Activated CD4-positive, alpha-beta T cell treated with anti-CD3 and anti-CD28 coated beads for 36 hours (primary cell): ENCODE measurements at regions not wholly inside any gene's neighbourhood (a gene's known extent, or its start where the extent isn't known, plus 50 kb on each side); places are given as distances from the start of the nearest gene placed in this dataset.
"Not testable (repeated sequence)": the region's sequence is repeated elsewhere in the genome, so short reads cannot be mapped to it uniquely, and the experiment has no call there.

ENCODE experiments used
- ATAC-seq: fragments of 200-7000 bp; cut with Tn5 transposase; one replicate; pipeline ENCODE4 v1.10.0; 2021; ENCODE audit warnings: mild to moderate bottlenecking, moderate library complexity
- CTCF ChIA-PET: fragments of 350-600 bp; sonication (Branson Sonifier 250); formaldehyde crosslinking; loops from one replicate; lab custom pipeline; 2021; ENCODE audit warnings: antibody characterized with exemption; lab: Charles Lee
- POLR2A ChIA-PET: fragments of 350-600 bp; sonication (Branson Sonifier 250); formaldehyde crosslinking; loops from one replicate; lab custom pipeline; 2021; ENCODE audit warnings: antibody characterized with exemption, inconsistent platforms; lab: Charles Lee
- DNase-seq: peaks from one replicate; pipeline ENCODE4 v3.0.0-alpha.2; 2020
- H3K27ac Mint-ChIP-seq: one replicate; pipeline ENCODE4 v1.8.0; 2021; ENCODE audit warnings: mixed read lengths
- H3K27me3 Mint-ChIP-seq: one replicate; pipeline ENCODE4 v1.8.0; 2021; ENCODE audit warnings: mixed read lengths
- H3K36me3 Mint-ChIP-seq: one replicate; pipeline ENCODE4 v1.8.0; 2021; ENCODE audit warnings: low read depth, mixed read lengths
- H3K4me1 Mint-ChIP-seq: one replicate; pipeline ENCODE4 v1.8.0; 2021; ENCODE audit warnings: mixed read lengths
- H3K4me3 Mint-ChIP-seq: one replicate; pipeline ENCODE4 v1.8.0; 2021; ENCODE audit warnings: mild to moderate bottlenecking, moderate library complexity, mixed read lengths
- H3K9me3 Mint-ChIP-seq: one replicate; pipeline ENCODE4 v1.8.0; 2021; ENCODE audit warnings: low read depth, mixed read lengths
- intact Hi-C, 2 experiments: fragments of 100-400 bp; cut with DNase I in 1 of 2; cut with micrococcal nuclease in 1 of 2; formaldehyde crosslinking; loops; one replicate each; pipeline versions ENCODE4 v1.14.2 to v1.15.1; 2022 to 2024; cut with DNase I, micrococcal nuclease

DNA sequence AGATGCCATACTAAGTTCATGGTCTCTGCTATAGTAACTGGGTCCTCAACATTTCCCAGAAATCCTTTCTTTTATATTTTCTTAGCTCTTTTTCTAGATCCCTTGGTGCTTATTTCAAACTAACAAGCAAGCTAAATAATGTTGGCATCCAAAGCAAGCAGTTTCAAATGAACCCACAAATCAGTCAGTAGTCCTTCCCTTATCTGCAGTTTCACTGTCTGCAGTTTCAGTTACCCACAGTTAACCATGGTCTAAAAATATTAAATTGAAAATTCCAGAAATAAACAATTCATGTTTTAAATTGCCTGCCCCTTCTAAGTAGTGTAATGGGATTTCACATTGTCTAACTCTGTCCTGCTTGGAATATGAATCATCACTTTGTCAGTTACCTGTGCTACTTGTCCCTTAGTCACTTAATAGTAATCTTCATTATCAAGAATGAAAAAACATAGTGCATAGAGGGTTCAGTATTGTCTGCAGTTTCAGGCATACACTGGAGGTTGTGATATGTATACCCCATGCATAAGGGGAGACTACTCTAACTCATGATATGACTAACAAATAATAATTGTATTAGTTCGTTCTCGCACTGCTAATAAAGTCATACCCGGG lies 633.7 kb downstream of the MECOM start:
- DNase-seq (no peak), ATAC-seq (no peak)
- H3K4me1 Mint-ChIP-seq, result no peaks in the 10 kb centered on the region
- no peaks in the 10 kb centered on the region for H3K9me3 Mint-ChIP-seq
- H3K27me3 Mint-ChIP-seq, result no peaks in the 10 kb centered on the region
- H3K4me3 Mint-ChIP-seq, result no peak overlapping the region
- ChIA-PET CTCF (no interaction called here), POLR2A (no interaction called here)
- H3K36me3 Mint-ChIP-seq, result no peaks in the 10 kb centered on the region
- no peak overlapping the region for H3K27ac Mint-ChIP-seq
- intact Hi-C loops, result no loop called here

DNA sequence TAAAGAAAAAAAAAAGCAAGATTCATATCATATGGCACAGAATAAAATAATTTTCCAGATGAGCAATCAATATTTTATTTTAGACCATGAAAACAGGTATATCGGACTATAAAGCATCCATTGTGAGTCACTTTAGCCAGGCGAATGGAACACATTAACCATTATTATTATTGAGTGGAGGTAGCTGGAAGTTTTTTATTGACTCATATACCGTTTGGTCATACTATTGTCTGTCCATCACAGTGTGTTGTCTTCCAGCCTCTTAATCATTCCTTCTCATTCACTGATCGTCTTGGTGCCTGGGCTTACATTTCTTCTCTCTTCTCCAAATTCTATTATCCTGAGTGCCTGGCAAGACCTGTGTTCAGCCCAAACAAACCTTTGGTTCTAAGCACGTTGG lies 634.8 kb downstream of the MECOM start:
- Mint-ChIP-seq H3K4me3 (no peak overlapping the region), H3K27ac (no peak overlapping the region), H3K4me1 (no peaks in the 10 kb centered on the region), H3K27me3 (no peaks in the 10 kb centered on the region), H3K36me3 (no peaks in the 10 kb centered on the region), H3K9me3 (no peaks in the 10 kb centered on the region)
- POLR2A ChIA-PET, result no interaction called here
- ATAC-seq, result no peak
- CTCF ChIA-PET, result no interaction called here
- DNase-seq, result no peak
- intact Hi-C loops, result no loop called here

DNA sequence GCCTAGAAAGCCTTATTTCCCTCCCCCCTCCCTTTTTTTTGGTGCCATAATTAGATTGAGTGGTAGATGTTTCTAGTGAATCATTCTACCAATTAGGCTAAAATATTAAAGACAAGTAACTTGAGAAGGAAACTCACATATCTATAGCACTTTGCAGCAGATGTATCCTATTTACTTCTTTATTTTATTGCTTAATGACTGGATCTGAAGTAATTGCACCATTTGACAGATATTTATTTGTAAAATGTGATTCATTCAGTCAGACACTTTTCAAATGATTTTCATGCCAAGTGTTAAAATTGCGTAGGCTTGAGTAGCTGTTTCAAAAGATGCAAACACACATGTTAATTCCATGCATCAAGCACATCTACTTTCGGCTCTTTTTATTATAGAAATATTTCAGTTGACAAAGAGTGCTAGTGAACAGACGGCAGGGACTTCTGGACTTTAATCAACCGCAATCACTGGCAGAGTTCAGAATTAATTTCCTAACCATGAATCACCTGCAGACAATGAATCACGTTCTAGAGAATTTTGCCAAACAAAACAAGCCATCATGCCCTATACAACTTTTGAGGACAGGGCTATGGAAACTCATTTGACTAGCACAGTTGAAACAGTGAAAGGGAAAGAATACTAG lies 636.8 kb downstream of the MECOM start:
- ATAC-seq, result no peak
- no peak for DNase-seq
- intact Hi-C loops, result no loop called here
- no peaks in the 10 kb centered on the region for H3K27me3 Mint-ChIP-seq
- CTCF ChIA-PET, result no interaction called here
- H3K4me3 Mint-ChIP-seq, result no peak overlapping the region
- H3K27ac Mint-ChIP-seq, result no peak overlapping the region
- H3K9me3 Mint-ChIP-seq, result no peaks in the 10 kb centered on the region
- no peaks in the 10 kb centered on the region for H3K4me1 Mint-ChIP-seq
- H3K36me3 Mint-ChIP-seq, result no peaks in the 10 kb centered on the region
- POLR2A ChIA-PET, result no interaction called here

DNA sequence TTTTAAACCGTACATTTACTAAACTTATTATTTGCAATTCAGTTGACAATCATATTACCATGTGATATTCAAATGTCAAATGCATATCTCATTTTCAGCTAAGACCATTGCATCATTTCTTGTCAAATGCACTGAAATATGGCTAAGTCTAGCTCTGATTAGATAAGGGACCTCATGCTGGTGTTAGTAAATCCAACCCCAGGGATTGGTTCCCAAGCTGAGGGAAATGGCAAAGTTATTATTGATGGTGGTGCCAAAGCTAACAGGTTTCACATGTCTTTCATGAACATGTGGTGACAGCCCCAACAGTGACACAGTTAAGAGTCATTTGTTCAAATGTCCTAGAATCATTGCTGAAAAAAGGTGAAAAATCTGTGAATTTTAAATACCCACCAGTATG lies 641.1 kb downstream of the MECOM start:
- ATAC-seq (no peak), DNase-seq (no peak)
- CTCF ChIA-PET, result no interaction called here
- Mint-ChIP-seq H3K4me1 (no peaks in the 10 kb centered on the region), H3K9me3 (no peaks in the 10 kb centered on the region), H3K27ac (no peak overlapping the region), H3K4me3 (no peak overlapping the region), H3K27me3 (no peaks in the 10 kb centered on the region), H3K36me3 (no peaks in the 10 kb centered on the region)
- POLR2A ChIA-PET, result no interaction called here
- intact Hi-C loops, result no loop called here

DNA sequence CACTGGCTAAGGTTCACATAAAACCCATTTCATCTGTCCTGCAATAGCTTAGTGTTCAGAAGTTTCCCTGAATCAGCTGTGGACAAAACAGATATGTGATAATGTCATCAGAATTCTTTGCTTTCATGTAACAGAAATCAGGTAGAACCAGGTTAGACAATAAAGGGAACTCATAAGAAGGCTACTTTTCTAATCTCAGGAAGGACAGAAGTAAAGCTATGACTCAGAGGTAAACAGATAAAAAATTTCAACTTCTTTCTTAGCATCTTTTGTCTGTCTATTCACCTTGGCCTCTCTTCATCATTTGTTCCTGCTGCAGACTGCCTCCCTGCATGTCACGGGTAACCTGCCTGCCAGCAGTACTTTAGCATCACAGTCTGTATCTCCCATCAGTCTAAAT lies 643.1 kb downstream of the MECOM start:
- no peak overlapping the region for H3K4me3 Mint-ChIP-seq
- ATAC-seq, result no peak
- no peaks in the 10 kb centered on the region for H3K4me1 Mint-ChIP-seq
- H3K27me3 Mint-ChIP-seq, result no peaks in the 10 kb centered on the region
- no peak for DNase-seq
- H3K36me3 Mint-ChIP-seq, result no peaks in the 10 kb centered on the region
- ChIA-PET CTCF (no interaction called here), POLR2A (interaction anchor here (0.6 kb wide), 1 partner anchor 1904 kb away, joined by 12 read pairs; no protein-coding TSS in a partner anchor)
- intact Hi-C loops, result no loop called here
- H3K27ac Mint-ChIP-seq, result no peak overlapping the region
- no peaks in the 10 kb centered on the region for H3K9me3 Mint-ChIP-seq

DNA sequence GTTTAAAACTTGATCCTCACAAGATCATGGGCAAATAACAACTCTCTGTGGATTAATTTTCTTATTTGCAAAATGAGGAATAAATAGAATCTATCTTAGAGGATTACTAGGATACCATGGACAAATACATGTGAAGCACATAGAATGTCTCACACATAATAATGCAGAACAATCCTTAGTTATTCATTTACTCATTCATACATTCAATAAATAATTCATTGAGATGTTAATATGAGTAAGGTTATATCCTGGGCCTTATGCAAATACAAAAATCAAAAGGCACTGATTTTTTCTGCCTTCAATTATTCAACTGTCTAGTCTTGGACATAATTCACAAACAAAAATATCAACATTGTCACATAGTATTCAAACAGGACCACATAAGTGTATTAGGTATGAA lies 654.1 kb downstream of the MECOM start:
- no peaks in the 10 kb centered on the region for H3K27me3 Mint-ChIP-seq
- DNase-seq (no peak), ATAC-seq (no peak)
- POLR2A ChIA-PET, result no interaction called here
- no peaks in the 10 kb centered on the region for H3K9me3 Mint-ChIP-seq
- CTCF ChIA-PET, result interaction anchor here (0.7 kb wide), 1 partner anchor 98 kb away, joined by 3 read pairs; no protein-coding TSS in a partner anchor
- H3K36me3 Mint-ChIP-seq, result no peaks in the 10 kb centered on the region
- no peaks in the 10 kb centered on the region for H3K4me1 Mint-ChIP-seq
- no peak overlapping the region for H3K4me3 Mint-ChIP-seq
- no peak overlapping the region for H3K27ac Mint-ChIP-seq
- intact Hi-C loops, result no loop called here

DNA sequence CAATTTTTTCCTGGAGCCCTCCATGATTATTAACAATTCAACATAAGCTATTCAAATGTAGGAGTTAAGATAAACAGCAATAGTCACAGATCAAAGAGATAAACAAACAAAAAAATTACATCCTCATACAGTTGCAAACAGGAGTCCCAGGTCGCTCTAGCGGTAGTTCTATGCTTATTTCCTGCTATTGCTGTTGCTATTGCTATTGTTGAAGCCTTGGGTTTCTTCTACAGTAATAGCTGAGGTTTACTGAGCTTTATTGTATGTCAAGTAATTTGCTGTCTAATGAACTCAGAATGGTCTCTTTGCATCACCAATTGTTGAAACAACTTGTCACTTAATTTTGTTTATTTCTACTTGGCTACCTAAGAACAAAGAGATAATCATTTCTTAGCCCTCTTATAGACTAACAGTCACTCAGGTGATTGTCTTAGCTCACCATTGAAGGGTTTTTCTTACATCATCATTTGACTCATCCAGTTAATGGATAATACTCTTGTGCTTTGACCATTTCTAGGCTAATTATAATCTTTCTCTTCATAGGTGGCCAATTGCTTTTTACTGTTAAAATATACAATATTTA lies 654.6 kb downstream of the MECOM start:
- Mint-ChIP-seq H3K4me1 (no peaks in the 10 kb centered on the region), H3K9me3 (no peaks in the 10 kb centered on the region), H3K36me3 (no peaks in the 10 kb centered on the region), H3K27me3 (no peaks in the 10 kb centered on the region), H3K4me3 (no peak overlapping the region), H3K27ac (no peak overlapping the region)
- DNase-seq (no peak), ATAC-seq (no peak)
- ChIA-PET CTCF (interaction anchor here (0.7 kb wide), 1 partner anchor 98 kb away, joined by 3 read pairs; no protein-coding TSS in a partner anchor), POLR2A (no interaction called here)
- intact Hi-C loops, result no loop called here

DNA sequence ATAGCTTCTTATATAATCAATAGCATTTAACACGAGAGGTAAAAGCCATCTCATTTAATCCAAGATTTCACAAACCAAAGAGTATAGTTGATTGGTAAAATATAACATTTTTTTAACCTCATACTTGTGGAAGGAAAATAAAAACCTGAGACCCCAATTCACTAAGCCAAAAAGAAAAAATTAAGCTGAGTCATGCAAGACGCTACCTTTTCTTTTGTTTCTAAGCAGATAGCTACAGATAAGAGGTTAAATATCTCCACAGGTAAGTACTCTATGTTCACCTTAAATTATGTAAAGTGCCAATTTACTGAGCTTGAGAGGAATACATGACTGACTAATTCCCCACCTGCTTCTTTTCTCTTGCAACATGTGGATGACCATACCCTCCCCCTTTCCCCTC lies 656.4 kb downstream of the MECOM start:
- Mint-ChIP-seq H3K27me3 (no peaks in the 10 kb centered on the region), H3K4me3 (no peak overlapping the region), H3K36me3 (no peaks in the 10 kb centered on the region), H3K4me1 (no peaks in the 10 kb centered on the region), H3K27ac (no peak overlapping the region), H3K9me3 (no peaks in the 10 kb centered on the region)
- POLR2A ChIA-PET, result no interaction called here
- intact Hi-C loops, result no loop called here
- DNase-seq, result no peak
- no peak for ATAC-seq
- CTCF ChIA-PET, result no interaction called here

DNA sequence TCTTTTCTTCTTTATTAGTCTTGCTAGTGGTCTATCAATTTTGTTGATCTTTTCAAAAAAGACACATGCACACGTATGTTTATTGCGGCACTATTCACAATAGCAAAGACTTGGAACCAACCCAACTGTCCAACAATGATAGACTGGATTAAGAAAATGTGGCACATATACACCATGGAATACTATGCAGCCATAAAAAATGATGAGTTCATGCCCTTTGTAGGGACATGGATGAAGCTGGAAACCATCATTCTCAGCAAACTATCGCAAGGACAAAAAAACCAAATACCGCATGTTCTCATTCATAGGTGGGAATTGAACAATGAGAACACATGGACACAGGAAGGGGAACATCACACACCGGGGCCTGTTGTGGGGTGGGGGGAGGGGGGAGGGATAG lies 657.1 kb downstream of the MECOM start:
- H3K4me1 Mint-ChIP-seq, intact Hi-C loops, POLR2A ChIA-PET: not testable (repeated sequence)

DNA sequence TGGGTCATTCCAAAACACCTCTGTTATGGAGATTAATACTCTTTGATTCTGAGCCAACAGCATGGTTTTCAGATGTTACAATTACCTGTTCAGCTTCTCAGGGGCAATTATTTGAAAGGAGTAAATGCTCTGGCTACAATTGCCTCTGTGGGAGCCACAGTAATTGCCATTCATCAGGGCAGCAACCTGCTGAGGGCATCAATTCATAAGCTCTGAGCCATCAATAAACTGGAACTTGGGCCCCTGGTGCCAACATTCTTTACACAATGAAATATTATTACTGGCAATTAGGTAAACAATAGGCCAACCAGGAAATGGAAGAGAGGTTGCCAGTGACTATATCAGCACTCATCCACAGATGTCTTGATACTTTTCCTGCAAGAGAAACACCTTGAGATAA lies 660.8 kb downstream of the MECOM start:
- no peaks in the 10 kb centered on the region for H3K36me3 Mint-ChIP-seq
- no peak overlapping the region for H3K27ac Mint-ChIP-seq
- CTCF ChIA-PET, result no interaction called here
- intact Hi-C loops, result no loop called here
- POLR2A ChIA-PET, result interaction anchor here (0.6 kb wide), 1 partner anchor 331 kb away, joined by 3 read pairs; no protein-coding TSS in a partner anchor
- H3K4me1 Mint-ChIP-seq, result no peaks in the 10 kb centered on the region
- H3K27me3 Mint-ChIP-seq, result no peaks in the 10 kb centered on the region
- no peak for ATAC-seq
- H3K9me3 Mint-ChIP-seq, result no peaks in the 10 kb centered on the region
- no peak for DNase-seq
- H3K4me3 Mint-ChIP-seq, result no peak overlapping the region

More for the DNA sequence above, 657.1 kb downstream of the MECOM start:
- H3K27me3 Mint-ChIP-seq, H3K9me3 Mint-ChIP-seq, DNase-seq, ATAC-seq, H3K36me3 Mint-ChIP-seq, CTCF ChIA-PET, H3K27ac Mint-ChIP-seq, H3K4me3 Mint-ChIP-seq: not testable (repeated sequence)

DNA sequence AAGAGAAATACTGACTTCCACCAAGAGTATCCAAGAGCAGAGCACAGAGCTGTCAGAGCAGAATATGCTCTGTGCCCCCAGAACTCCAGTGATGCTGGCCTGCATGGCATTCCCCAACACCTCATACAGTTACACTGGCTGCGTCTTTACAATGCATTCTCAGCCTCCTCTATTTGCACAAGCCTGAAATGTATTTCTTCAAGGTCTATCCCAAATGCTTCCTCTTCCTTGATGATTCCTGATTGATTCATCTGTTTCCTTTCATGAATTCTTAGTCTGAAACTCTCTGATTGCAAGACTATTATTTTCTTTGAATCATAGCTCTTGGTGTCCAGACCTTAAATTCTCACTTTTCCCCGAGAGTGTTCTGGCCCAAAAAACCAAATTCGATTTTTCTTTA lies 664.7 kb downstream of the MECOM start:
- H3K4me3 Mint-ChIP-seq, result no peak overlapping the region
- DNase-seq (no peak), ATAC-seq (no peak)
- H3K36me3 Mint-ChIP-seq, result no peaks in the 10 kb centered on the region
- no peaks in the 10 kb centered on the region for H3K4me1 Mint-ChIP-seq
- POLR2A ChIA-PET, result no interaction called here
- intact Hi-C loops, result no loop called here
- H3K27me3 Mint-ChIP-seq, result no peaks in the 10 kb centered on the region
- CTCF ChIA-PET, result no interaction called here
- no peaks in the 10 kb centered on the region for H3K9me3 Mint-ChIP-seq
- H3K27ac Mint-ChIP-seq, result no peak overlapping the region

DNA sequence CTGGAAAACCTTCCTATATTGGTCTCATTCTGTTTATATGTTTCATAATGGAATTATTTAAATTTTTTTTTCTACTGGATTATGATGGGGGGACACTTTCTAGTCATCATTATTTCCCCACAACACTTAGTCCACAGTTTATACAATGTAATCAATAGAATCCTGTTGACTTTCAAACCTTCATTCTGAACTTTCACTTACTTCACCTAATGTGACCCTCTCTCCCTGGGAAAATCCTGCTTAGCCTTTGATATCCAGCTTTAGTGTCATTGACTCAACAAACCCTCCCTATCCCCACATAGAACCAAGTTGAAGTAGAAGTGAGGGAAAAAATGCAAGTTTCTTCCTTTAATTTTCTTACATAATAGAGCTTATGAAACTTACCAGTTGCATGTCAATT lies 666.0 kb downstream of the MECOM start:
- no peak overlapping the region for H3K27ac Mint-ChIP-seq
- ChIA-PET CTCF (interaction anchor here (0.6 kb wide), 1 partner anchor 76 kb away, joined by 3 read pairs; no protein-coding TSS in a partner anchor), POLR2A (no interaction called here)
- H3K9me3 Mint-ChIP-seq, result no peaks in the 10 kb centered on the region
- DNase-seq (no peak), ATAC-seq (no peak)
- H3K4me1 Mint-ChIP-seq, result no peaks in the 10 kb centered on the region
- no peak overlapping the region for H3K4me3 Mint-ChIP-seq
- intact Hi-C loops, result no loop called here
- no peaks in the 10 kb centered on the region for H3K36me3 Mint-ChIP-seq
- no peaks in the 10 kb centered on the region for H3K27me3 Mint-ChIP-seq
